ENCODE measurements at regions not wholly inside any gene's neighbourhood (a gene's known extent, or its start where the extent isn't known, plus 50 kb on each side); places are given as distances from the start of the nearest gene placed in this dataset.

DNA sequence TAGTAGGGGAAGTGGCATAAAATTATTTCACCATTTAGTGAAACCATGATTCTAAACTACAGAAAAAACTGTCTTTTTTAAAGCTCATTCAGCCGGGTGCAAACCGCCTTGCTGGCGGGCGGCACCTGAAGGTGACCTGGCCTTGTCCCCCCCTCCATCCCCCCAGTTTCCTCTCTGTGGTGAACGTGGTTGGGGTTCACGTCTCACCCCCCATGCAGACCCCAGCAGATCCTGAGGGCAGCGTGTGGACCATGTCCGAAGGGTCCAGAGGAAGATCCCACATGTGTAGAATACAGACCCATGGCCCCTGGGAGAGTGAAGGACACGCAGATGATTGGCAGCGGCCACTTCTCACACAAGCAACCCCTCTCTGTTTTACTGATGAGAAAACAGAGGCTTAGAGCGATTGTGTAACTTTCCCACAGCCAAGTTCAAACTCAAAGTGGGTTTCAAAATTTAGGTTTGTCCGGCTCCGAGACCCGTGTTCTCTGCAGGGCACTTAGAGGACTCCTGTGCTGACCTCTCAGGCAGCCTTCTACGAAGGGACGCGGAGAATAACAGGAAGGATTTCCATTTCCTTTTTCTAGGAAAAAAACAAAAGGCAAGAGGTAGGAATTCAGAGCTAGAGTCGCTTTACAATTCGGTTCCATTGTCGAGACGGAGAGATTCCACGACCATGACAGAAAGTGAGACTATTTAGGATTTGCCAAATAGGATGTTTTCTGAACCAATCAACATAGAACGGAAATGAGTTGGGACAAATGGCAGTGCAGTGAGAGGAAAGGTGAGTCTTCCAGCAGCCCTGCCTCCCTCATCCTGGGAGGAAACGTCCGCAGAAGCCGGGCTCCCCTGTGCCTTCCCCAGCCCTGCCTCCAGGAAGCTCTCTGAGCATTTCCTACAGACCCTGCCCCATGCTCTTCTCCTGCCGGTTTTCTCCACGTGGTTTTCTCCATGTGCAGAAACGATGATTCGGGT lies 67.6 kb upstream of the PITRM1 start:
- Histone ChIP-seq H3K9ac (ENCODE audit: low read length) (no peak overlapping the region), H4K20me1 (ENCODE audit: control insufficient read depth, insufficient read depth, low read length, poor library complexity, severe bottlenecking) (no peaks in the 10 kb centered on the region), H3K79me2 (ENCODE audit: control insufficient read depth, insufficient read depth, low read length) (no peaks in the 10 kb centered on the region), H3K4me1 (ENCODE audit: control insufficient read depth in 2 of 2, insufficient read depth in 2 of 2, low read length in 2 of 2) (peaks cover 0 to 5% of the 10 kb centered on the region in 2 donors), H3K27me3 (replicated peaks in 1 of 4; ENCODE audit: control extremely low read depth in 1 of 4, control insufficient read depth in 3 of 4, insufficient read depth in 4 of 4, low read length in 3 of 4) (peaks cover 0 to 12% (median 4%) of the 10 kb centered on the region in 4 experiments), H3K36me3 (replicated peaks in 1 of 2; ENCODE audit: control extremely low read depth in 1 of 2, control insufficient read depth in 1 of 2, extremely low read depth in 1 of 2, insufficient read depth in 2 of 2, low read length in 1 of 2) (no peaks in the 10 kb centered on the region), H3K4me2 (replicated peaks; ENCODE audit: low read depth, low read length, poor library complexity, severe bottlenecking) (peak overlapping the region; percentile 5), H2AFZ (ENCODE audit: insufficient read depth, low read depth, low read length, poor library complexity, severe bottlenecking) (no peak overlapping the region), H3K4me3 (ENCODE audit: control extremely low read depth in 1 of 5, extremely low read depth in 1 of 5, insufficient read depth in 1 of 5, low read depth in 2 of 5, low read length in 4 of 5) (no peak overlapping the region), H3K9me3 (ENCODE audit: control extremely low read depth in 1 of 3, control insufficient read depth in 2 of 3, insufficient read depth in 1 of 3, low read length in 2 of 3) (no peaks in the 10 kb centered on the region), H3K27ac (ENCODE audit: low read length in 2 of 2) (no peak overlapping the region)
- POLR2A ChIA-PET: interaction anchor here (1.1 kb wide), 1 partner anchor 1417 kb away, joined by 6 read pairs; no protein-coding TSS in a partner anchor
- TF ChIP-seq, protein P1, sequence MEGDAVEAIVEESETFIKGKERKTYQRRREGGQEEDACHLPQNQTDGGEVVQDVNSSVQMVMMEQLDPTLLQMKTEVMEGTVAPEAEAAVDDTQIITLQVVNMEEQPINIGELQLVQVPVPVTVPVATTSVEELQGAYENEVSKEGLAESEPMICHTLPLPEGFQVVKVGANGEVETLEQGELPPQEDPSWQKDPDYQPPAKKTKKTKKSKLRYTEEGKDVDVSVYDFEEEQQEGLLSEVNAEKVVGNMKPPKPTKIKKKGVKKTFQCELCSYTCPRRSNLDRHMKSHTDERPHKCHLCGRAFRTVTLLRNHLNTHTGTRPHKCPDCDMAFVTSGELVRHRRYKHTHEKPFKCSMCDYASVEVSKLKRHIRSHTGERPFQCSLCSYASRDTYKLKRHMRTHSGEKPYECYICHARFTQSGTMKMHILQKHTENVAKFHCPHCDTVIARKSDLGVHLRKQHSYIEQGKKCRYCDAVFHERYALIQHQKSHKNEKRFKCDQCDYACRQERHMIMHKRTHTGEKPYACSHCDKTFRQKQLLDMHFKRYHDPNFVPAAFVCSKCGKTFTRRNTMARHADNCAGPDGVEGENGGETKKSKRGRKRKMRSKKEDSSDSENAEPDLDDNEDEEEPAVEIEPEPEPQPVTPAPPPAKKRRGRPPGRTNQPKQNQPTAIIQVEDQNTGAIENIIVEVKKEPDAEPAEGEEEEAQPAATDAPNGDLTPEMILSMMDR (IDR thresholded peaks at IDR 0.05): peak; percentile 34
- no peak for TF ChIP-seq EZH2 (IDR thresholded peaks at IDR 0.05; ENCODE audit: borderline replicate concordance, insufficient read depth, low read depth, low read length, poor library complexity, severe bottlenecking)
- DNase-seq (peak; percentile 10), ATAC-seq (ENCODE audit: low read depth) (no peak)
- CTCF ChIA-PET: interaction anchor here (0.6 to 7.5 kb wide), 15 partner anchors 11 to 1576 kb away, joined by 3 to 102 read pairs (median 3); no protein-coding TSS in a partner anchor
- intact Hi-C loops (cut with micrococcal nuclease): loop anchor here (1.0 kb wide), 2 partner anchors 1416 to 1527 kb away; no protein-coding TSS in a partner anchor
- Mint-ChIP-seq H3K27ac (no peak overlapping the region), H3K4me1 (peaks cover 5% of the 10 kb centered on the region), H3K27me3 (peaks cover 9% of the 10 kb centered on the region), H3K9me3 (ENCODE audit: insufficient read depth) (no peaks in the 10 kb centered on the region), H3K4me3 (no peak overlapping the region)
- 65% methylated on average over 25 of the region's 30 CpGs for WGBS (ENCODE audit: insufficient coverage)

Measured in B cell (primary cell).